ENCODE measurements at regions not wholly inside any gene's neighbourhood (a gene's known extent, or its start where the extent isn't known, plus 50 kb on each side); places are given as distances from the start of the nearest gene placed in this dataset.

DNA sequence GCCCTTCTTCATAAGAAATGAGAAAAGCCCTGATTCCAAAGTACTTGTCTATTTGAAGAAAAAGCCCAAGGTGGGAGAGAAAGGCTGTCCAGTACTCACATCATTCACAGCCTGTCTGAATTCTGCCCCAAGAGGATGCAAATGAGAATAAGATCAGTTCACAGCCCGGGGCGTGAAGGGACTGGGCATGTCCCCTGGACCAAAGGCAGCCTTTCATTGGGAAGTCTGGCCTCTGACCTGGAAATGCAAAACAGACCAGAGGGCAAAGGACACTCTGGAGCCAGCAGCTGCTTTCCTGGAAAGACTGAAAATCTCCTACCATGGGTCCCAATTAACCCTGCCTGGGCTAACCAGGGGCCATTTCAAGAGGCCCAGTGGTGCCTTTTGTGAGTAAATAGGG is 191.2 kb upstream of the PELI2 start:
- no peak for DNase-seq (ENCODE audit: low read depth in 4 of 4, low spot score in 3 of 4)

GRCh38 chr14:55928276-55928675 is 189.9 kb upstream of the PELI2 start:
- DNase-seq (ENCODE audit: low read depth in 4 of 4, low spot score in 3 of 4) = no peak

DNA sequence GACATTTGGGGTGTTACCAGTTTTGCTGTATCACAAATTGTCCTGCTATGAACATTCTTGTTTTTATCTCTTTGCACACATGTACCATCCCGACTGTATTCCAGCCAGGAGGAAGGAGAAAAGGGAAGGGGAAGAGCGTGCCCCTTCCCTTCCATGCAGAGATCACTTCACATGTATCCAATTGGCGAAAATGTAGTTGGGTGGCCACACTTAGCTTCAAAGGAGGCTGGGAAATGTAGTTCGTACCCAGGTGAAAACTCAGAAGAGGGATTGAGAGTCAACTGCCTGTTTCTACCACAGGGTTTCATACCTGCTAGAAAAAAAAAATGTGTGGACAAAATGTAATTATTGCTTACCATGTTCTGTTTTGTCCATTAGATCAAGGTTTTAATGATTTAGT is 189.1 kb upstream of the PELI2 start:
- DNase-seq (ENCODE audit: low read depth in 4 of 4, low spot score in 3 of 4) = no peak

DNA sequence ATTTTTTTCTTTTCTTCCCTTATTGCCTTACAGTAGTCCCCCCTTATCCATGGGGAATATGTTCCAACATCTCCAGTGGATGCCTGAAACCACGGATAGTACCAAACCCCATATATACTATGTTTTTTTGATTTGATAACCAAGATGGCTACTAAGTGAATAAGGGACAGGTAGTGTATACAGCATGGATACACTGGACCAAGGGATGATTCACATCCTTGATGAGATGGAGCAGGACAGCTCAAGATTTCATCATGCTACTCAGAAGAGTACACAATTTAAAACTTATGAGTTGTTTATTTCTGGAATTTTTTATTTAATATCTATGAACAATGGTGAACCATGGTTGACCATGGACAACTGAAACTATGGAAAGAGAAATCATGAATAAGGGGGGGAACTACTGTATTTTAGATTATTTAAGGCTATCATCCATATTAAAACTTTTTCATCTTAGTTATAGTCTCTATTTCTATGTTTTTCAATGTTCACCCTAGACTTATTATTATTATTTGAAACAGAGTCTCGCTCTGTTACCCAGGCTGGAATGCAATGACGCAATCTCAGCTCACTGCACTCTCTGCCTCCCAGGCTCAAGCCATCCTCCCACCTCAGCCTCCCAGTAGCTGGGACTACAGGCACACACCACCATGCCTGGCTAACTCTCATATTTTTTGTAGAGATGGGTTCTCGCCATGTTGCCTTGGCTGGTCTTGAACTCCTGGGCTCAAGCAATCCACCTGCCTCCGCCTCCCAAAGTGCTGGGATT is 188.0 kb upstream of the PELI2 start:
- DNase-seq (ENCODE audit: low read depth in 4 of 4, low spot score in 3 of 4) = no peak

- no peak for DNase-seq (ENCODE audit: low read depth in 4 of 4, low spot score in 3 of 4)
Observed at GRCh38 chr14:55936691-55937090, 181.5 kb upstream of the PELI2 start.

- no peak for DNase-seq (ENCODE audit: low read depth in 4 of 4, low spot score in 3 of 4)
Observed at GRCh38 chr14:55938249-55938791, 179.9 kb upstream of the PELI2 start.

- DNase-seq (ENCODE audit: low read depth in 4 of 4, low spot score in 3 of 4) = no peak
Observed at GRCh38 chr14:55942076-55942654, 176.0 kb upstream of the PELI2 start.

DNA sequence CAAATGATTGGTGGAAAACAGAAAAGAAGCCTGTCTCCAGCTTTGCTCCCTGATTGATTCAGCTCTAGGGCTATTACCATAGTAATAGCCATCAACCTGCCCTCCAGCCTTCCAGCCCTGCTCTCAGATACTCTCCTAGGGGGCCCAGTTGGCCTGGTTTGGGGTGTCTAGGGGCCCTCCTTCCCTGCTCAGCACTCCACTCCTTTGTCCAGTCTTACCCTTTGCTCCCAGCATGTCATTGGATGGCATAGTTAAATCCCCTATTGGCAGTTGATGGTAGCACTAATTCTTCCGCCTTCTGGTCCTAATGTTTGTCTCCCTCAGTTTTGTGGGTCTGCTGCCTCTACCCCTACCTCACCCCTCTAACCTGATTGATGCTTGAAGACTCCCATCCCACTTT is 175.4 kb upstream of the PELI2 start:
- no peak for DNase-seq (ENCODE audit: low read depth in 4 of 4, low spot score in 3 of 4)

GRCh38 chr14:55944757-55945156 is 173.5 kb upstream of the PELI2 start:
- DNase-seq (ENCODE audit: low read depth in 4 of 4, low spot score in 3 of 4) = no peak

DNA sequence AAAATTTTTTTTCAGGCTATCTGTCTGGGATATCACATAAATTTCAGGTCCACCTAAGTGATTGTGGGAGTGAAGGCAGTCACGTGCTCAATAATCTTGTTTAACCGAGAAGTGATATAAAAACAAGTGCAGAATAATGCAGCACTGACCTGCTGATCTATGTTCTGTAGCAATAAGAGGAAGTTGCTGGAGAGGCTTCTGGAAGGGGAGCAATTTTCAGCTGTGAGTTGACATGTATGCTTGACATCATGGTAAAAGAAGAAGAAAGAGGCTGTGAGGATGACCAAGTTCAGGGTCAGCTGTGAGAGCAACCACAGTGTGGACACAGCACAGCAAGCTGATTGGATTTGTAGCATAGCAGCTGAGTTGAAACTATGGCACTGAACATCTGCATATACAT is 172.0 kb upstream of the PELI2 start:
- no peak for DNase-seq (ENCODE audit: low read depth in 4 of 4, low spot score in 3 of 4)

DNA sequence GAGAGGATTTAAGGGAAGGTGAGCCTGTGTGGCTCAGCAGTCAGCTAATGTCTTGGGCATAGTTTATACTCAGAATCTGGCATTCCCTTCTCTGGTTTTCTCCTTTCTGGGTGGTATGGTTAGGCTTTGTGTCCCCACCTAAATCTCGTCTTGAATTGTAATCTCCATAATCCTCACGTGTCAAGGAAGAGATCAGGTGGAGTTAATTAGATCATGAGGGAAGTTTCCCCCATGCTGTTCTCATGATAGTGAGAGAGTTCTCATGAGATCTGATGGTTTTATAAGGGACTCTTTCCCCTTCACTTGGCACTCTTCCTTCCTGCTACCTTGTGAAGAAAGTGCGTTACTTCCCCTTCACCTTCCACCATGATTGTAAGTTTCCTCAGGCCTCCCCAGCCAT is 169.8 kb upstream of the PELI2 start:
- DNase-seq (ENCODE audit: low read depth in 4 of 4, low spot score in 3 of 4) = no peak

DNA sequence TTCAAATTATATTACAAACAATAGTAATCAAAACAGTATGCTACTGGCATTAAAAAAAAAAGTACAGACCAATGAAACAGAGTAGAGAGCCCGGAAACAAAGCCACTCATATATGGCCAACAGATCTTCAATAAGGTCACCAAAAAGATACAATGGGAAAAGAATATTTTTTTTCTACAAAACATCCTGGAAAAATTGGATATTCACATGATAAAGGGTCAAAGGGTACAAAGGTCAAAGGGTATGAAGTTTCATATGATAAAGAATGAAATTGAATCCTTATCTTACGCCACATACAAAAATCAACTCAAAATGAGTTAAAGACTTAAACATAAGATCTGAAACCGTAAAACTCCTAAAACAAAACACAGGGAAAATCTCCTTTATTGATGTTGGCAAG is 168.5 kb upstream of the PELI2 start:
- DNase-seq (ENCODE audit: low read depth in 4 of 4, low spot score in 3 of 4) = no peak

- DNase-seq (ENCODE audit: low read depth in 4 of 4, low spot score in 3 of 4) = no peak
Observed at GRCh38 chr14:55950135-55950534, 168.1 kb upstream of the PELI2 start.

DNA sequence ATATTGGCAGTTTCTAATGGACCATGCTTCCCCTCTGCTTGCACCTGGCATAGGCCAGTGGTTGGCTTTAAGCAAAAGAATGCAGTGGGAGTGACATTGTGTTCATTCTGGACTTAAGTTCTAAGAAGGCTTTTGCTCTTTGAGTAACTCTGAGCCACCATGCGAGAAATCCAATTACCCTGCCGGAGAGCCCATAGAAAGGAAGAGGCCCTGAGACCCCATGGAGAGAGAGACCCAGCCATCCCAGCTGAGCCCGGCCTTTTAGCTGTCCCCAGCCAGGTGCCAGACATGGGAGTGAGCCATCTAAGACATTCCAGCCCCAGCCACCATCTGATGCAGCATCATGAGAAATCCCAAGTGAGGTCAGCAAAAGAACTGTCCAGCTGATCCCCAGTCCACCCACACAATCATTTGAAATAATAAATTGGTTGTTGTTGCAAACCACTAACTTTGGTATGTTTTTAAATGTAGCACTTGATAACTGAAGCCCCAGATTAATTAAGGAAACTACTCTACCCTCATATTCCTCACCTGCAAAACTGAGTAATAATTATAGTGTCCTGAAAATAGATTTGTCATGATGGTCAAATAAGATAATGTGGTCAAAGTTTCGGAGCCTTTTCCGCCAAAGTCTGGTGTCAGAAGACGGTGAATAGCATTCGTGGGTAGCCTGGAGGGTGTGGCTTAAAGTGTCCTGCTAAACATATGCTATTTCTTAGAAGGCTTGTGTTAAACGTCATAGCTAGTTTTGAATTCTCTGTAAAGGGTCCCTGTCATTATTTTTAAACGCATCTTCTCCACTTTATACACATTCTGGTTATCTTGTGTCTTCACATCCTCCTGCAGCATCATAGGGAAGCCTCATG is 166.6 kb upstream of the PELI2 start:
- no peak for DNase-seq (ENCODE audit: low read depth in 4 of 4, low spot score in 3 of 4)

DNA sequence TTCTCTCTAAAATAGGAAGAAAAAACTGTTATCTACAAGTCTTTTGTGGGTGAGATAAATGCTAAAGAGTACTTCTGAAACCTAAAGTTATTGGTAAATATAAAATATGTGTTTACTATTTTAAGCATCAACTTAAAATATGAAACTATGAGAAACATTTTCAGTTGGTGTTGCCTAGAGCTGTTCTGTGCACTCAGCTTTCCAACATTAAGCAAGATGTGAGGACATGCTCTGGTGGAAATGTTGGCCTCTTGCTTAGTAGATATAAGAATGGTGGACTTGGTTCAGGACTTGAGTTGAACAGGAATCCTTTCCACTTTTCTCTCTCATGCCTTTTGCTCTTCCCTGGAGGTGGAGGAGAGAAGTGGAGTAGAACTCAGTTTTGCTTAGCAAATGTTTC is 164.1 kb upstream of the PELI2 start:
- DNase-seq (ENCODE audit: low read depth in 4 of 4, low spot score in 3 of 4) = no peak

- DNase-seq (ENCODE audit: low read depth in 4 of 4, low spot score in 3 of 4) = no peak
Observed at GRCh38 chr14:55955175-55955574, 163.0 kb upstream of the PELI2 start.

DNA sequence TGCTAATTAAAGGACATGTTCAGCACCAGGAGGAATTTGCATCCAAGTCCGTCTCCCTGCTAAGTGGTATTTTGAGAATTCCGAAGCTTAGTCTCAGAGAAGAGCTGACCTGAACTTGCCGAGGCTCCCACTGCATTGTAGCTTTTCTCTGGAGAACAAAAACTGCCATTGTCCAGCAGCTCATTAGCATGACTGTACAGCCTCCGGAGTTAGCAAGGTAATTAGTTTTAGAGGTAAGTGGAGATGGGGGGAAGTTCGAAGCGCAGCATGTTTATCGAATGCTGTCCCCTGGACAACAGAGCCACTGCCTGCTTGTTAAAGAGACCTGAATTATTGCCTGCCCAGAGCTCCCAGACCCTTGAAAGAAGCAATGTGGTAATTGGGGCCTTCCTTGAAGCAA is 160.3 kb upstream of the PELI2 start:
- no peak for DNase-seq (ENCODE audit: low read depth in 4 of 4, low spot score in 3 of 4)

GRCh38 chr14:55963295-55963694 is 154.9 kb upstream of the PELI2 start:
- DNase-seq (ENCODE audit: low read depth in 4 of 4, low spot score in 3 of 4) = no peak

DNA sequence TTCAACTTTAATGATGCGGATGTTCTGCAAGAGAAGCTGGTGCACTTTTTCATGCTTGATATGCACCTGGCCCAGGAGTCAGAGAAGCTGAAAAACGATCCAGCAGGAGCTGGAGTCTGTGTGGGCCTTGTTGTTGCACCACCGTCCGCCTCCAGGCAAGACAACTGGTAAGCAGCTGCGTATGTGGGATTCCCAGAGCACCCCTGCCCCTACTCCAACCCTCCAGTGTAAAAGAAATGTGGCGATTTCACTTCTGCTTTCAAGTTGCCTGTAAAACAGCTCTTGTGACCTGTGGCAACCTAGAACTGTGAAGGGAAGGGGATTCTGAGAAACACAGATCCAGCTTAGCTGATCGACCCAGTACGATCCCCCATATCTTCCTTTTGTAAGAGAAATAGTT is 154.1 kb upstream of the PELI2 start:
- no peak for DNase-seq (ENCODE audit: low read depth in 4 of 4, low spot score in 3 of 4)

- no peak for DNase-seq (ENCODE audit: low read depth in 4 of 4, low spot score in 3 of 4)
Observed at GRCh38 chr14:55964821-55965220, 153.4 kb upstream of the PELI2 start.

DNA sequence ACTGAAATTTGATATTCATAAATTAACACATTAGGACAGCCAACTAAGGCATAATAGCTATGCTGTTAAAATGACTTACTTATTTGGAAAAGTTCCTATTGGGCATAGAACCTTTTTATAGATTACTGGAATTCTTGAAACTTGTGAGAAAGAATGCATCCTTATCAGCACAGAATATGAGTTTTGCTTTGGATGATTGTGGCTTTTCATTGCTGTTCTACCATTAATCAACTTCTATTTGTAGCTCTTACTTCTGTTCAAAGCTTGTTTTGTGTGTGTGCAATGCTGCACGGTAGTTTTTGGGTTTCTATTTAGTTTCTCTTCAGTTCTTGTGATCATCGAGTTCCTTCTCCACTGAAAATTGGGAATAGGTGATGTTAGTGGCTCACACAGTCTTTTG is 152.4 kb upstream of the PELI2 start:
- no peak for DNase-seq (ENCODE audit: low read depth in 4 of 4, low spot score in 3 of 4)

Data from right renal pelvis (tissue), 4 donors.